Kidney epithelial cell (primary cell): ENCODE measurements at regions not wholly inside any gene's neighbourhood (a gene's known extent, or its start where the extent isn't known, plus 50 kb on each side); places are given as distances from the start of the nearest gene placed in this dataset.
"Not testable (repeated sequence)": the region's sequence is repeated elsewhere in the genome, so short reads cannot be mapped to it uniquely, and the experiment has no call there.

Experiments
- DNase-seq: peaks from one replicate; pipeline ENCODE4 v3.0.0-alpha.2; 2010; ENCODE audit warnings: low read depth
- H3K27me3 ChIP-seq: 2 replicates; pipeline ENCODE4 v1.6.0; 2011; ENCODE audit warnings: low read length; ENCODE audit not compliant: control insufficient read depth, insufficient read depth
- H3K36me3 ChIP-seq: 2 replicates; pipeline ENCODE4 v1.5.1; 2011; ENCODE audit warnings: low read length; ENCODE audit not compliant: control insufficient read depth, insufficient read depth
- H3K4me3 ChIP-seq: 2 replicates; pipeline ENCODE4 v1.5.1; 2011; ENCODE audit warnings: low read depth, mild to moderate bottlenecking, control low read depth, low read length
- CTCF ChIP-seq: IDR thresholded peaks from 2 replicates; pipeline ENCODE4 v1.5.1; 2011; ENCODE audit warnings: mild to moderate bottlenecking, moderate library complexity, low read length, control low read depth, inconsistent platforms; ENCODE audit not compliant: insufficient read depth, poor library complexity, severe bottlenecking

- no peaks in the 10 kb centered on the region for H3K36me3 ChIP-seq
- TF ChIP-seq CTCF, result no peak
- no peak overlapping the region for H3K4me3 ChIP-seq
- DNase-seq, result no peak
- H3K27me3 ChIP-seq, result peaks cover 2% of the 10 kb centered on the region
Measured at GRCh38 chr9:115553060-115553773, 435.3 kb upstream of the TNC start.

- Histone ChIP-seq H3K36me3 (no peaks in the 10 kb centered on the region), H3K4me3 (no peak overlapping the region), H3K27me3 (peaks cover 2% of the 10 kb centered on the region)
- TF ChIP-seq CTCF, result no peak
- DNase-seq, result no peak
Measured at GRCh38 chr9:115556432-115556831, 438.5 kb upstream of the TNC start.

GRCh38 chr9:115575147-115575546 lies 457.2 kb upstream of the TNC start:
- no peak for DNase-seq
- Histone ChIP-seq H3K36me3 (no peaks in the 10 kb centered on the region), H3K4me3 (no peak overlapping the region), H3K27me3 (no peaks in the 10 kb centered on the region)
- no peak for TF ChIP-seq CTCF

- H3K27me3 ChIP-seq, H3K4me3 ChIP-seq, H3K36me3 ChIP-seq, DNase-seq: not testable (repeated sequence)
Measured at GRCh38 chr9:115585458-115585857, 467.5 kb upstream of the TNC start.

GRCh38 chr9:115587310-115587709 lies 469.4 kb upstream of the TNC start:
- DNase-seq, result no peak
- no peaks in the 10 kb centered on the region for H3K27me3 ChIP-seq
- TF ChIP-seq CTCF, result no peak

GRCh38 chr9:115590011-115590410 lies 472.1 kb upstream of the TNC start:
- H3K4me3 ChIP-seq, result no peak overlapping the region
- no peaks in the 10 kb centered on the region for H3K27me3 ChIP-seq
- TF ChIP-seq CTCF, result no peak
- peak; percentile 52 for DNase-seq
- no peaks in the 10 kb centered on the region for H3K36me3 ChIP-seq

More at GRCh38 chr9:115587310-115587709, 469.4 kb upstream of the TNC start:
- Histone ChIP-seq H3K4me3 (no peak overlapping the region), H3K36me3 (no peaks in the 10 kb centered on the region)
